Epithelial cell of proximal tubule (primary cell): ENCODE measurements at regions not wholly inside any gene's neighbourhood (a gene's known extent, or its start where the extent isn't known, plus 50 kb on each side); places are given as distances from the start of the nearest gene placed in this dataset.

Experiments
- DNase-seq: peaks from one replicate; pipeline ENCODE4 v3.0.0-alpha.2; 2011; ENCODE audit warnings: low read depth
- H3K4me3 ChIP-seq: 2 replicates; pipeline ENCODE4 v1.5.1; 2011; ENCODE audit warnings: low read depth, mild to moderate bottlenecking, low read length
- TF ChIP-seq, protein P1 (sequence below): conservative IDR thresholded peaks from 2 replicates; pipeline ENCODE4 v1.5.1; 2012; ENCODE audit warnings: low read depth, mild to moderate bottlenecking, low read length

DNA sequence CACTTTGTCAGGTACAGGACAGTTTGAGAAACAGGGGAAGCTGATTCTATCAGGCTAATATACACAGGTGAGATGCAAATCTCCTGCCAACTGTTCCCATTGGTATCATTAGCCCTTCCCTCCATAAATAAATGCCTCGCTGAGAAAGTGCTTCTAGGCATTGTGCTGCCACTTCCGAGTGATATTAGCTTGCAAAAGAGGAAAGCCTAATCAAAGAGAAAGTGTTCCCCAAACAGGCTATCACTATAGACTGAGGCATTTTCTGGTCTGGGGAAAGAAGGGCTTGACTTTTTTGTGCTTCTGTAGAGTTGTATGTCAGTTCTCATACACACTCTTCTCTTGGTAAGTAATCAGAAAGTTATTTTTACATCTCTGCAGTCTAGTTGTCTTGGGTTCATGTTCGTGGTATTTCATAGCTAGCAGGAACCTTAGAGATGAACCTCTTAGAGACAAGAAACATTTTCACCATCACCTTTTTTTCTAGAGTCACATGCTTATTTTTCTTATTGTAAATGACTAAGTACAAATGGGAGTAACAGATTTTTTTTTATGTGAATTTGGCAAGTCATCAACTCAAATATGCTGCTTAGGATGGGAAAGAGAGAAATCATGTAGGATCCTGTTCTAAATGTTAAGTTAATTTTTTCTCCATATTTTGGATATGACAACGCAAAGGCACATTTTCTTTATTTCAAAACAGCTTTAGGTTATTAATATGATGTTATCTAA, 1009.8 kb downstream of the ADGRL3 start:
- TF ChIP-seq, protein P1, sequence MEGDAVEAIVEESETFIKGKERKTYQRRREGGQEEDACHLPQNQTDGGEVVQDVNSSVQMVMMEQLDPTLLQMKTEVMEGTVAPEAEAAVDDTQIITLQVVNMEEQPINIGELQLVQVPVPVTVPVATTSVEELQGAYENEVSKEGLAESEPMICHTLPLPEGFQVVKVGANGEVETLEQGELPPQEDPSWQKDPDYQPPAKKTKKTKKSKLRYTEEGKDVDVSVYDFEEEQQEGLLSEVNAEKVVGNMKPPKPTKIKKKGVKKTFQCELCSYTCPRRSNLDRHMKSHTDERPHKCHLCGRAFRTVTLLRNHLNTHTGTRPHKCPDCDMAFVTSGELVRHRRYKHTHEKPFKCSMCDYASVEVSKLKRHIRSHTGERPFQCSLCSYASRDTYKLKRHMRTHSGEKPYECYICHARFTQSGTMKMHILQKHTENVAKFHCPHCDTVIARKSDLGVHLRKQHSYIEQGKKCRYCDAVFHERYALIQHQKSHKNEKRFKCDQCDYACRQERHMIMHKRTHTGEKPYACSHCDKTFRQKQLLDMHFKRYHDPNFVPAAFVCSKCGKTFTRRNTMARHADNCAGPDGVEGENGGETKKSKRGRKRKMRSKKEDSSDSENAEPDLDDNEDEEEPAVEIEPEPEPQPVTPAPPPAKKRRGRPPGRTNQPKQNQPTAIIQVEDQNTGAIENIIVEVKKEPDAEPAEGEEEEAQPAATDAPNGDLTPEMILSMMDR, result no peak
- H3K4me3 ChIP-seq, result no peak overlapping the region
- no peak for DNase-seq

DNA sequence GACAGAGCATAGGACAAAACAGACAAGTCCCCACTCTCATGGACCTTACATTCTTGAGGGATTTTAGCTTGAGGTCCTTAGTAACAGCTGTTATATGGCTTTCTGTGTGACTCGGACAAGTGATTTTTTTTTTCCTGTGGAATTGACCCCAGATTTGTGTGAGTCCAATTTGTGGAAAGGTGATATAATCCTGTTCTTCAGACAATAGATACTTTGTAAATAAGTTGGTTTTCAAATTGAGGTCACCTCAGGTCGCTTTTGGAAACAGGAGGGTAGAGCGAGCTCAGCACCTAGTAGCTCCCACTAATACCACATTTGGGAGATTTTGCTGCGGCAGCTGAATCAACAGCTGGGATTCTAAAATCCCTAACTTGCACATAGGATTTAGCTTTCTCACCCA, 1008.8 kb downstream of the ADGRL3 start:
- TF ChIP-seq, protein P1, result no peak
- DNase-seq, result no peak
- H3K4me3 ChIP-seq, result no peak overlapping the region

DNA sequence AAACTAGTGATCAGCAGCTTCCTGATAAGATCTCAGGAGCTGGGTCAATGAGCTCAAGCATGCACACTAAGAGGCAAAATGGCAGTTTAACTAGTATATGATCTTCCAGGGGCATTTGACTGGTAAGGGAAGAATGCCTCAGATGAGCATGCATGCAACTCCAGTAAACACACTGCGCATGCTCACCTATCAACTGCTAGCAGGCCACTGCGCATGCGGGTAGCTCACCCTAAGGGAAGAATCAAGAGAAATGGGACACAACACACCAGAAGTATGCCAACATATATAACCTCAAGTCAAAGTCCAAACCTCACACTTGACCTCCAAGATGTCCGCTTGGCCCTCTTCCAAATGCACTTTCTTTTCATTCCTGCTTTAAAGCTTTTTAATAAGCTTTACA, 1004.0 kb downstream of the ADGRL3 start:
- H3K4me3 ChIP-seq, result no peak overlapping the region
- TF ChIP-seq, protein P1, result no peak
- DNase-seq, result no peak

DNA sequence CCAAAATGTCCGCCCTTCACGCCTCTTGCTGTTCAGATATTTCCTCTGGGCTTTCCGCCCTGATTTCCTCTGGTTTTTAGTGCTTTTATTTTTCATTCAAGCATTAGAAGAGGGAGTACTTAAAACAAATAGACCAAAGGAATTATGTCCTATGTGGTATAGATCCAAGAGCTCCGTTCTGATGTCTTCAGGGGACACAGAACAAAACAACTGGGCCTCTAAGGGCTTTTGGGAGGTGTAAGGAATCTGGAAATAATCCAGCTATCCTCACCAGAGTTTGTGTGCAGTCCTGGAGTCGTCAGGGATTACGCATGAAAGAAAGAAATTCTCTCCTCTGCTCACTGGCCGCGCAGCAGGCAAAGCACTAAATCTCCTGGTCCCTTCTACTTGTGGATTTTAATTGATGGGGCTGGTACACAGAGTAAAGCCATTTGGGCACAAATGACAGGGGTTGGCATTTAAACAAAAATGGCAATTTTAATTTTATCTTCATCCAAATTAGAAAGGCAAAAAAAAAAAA, 999.2 kb downstream of the ADGRL3 start:
- no peak for DNase-seq
- no peak overlapping the region for H3K4me3 ChIP-seq
- TF ChIP-seq, protein P1, result no peak

DNA sequence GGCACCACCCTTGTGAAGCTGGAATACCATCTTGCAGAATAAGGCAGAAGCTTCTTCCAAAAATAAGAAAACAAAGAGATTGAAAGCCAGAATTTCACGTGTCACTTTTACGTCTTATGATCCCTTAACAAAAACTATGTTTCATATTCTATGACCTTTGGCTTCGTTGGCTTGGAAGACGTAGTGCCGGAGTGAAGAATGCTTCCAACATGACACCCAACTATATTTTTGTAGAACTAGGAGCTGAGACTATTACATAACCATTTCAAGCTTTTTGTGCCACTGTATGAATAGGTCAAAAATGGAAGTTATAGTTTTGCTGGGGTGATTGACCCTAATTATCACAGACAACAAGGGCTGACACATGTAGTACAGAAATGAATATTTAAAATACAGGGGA, 996.2 kb downstream of the ADGRL3 start:
- TF ChIP-seq, protein P1, result no peak

DNA sequence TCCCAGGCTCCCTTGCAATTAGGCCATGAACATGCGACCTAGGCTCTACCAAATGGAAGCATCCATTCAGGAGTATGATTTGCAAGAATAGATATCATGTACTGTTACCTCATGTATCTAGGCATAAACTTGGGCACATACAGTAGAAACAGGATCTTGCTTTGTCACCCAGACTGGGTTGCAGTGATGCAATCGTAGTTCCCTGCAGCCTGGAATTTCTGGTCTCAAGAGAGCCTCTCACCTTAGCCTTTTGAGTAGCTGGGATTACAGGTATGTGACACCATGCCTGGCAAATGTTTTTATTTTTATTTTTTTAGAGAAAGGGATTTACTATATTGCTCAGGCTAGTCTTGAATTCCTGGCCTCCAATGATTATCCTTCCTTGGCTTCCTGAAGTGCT, 994.2 kb downstream of the ADGRL3 start:
- H3K4me3 ChIP-seq, result no peak overlapping the region
- DNase-seq, result no peak
- TF ChIP-seq, protein P1, result no peak

More for the DNA sequence above, 996.2 kb downstream of the ADGRL3 start:
- H3K4me3 ChIP-seq, result no peak overlapping the region
- no peak for DNase-seq

DNA sequence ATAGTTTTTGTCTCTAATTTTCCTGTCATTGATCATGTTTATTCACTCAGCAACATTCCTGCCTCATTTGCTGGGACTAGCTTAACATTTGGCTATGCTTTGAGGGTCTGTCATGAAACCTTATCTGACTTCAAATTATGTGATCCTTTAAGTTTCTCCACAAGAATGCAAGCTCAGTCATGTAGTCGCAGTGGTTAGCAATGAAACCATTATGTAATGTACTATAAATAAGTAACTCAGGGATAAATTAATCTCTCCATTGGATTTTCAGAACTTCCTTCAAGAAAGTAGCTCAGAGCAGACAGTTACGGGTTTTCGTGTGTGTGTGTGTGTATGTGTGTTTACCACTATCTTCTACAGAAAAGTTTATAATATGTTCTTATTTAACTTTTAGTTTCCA, 993.6 kb downstream of the ADGRL3 start:
- no peak for DNase-seq
- TF ChIP-seq, protein P1, result no peak
- no peak overlapping the region for H3K4me3 ChIP-seq
